Suprapubic skin (tissue), 4 donors: ENCODE measurements at regions not wholly inside any gene's neighbourhood (a gene's known extent, or its start where the extent isn't known, plus 50 kb on each side); places are given as distances from the start of the nearest gene placed in this dataset.

ENCODE experiments used
- DNase-seq, 2 donors: peaks; one replicate each; pipeline ENCODE4 v3.0.0-alpha.2; 2019; ENCODE audit warnings: low spot score in 2 of 2
- H3K27ac ChIP-seq: fragments of 200-600 bp; sonication (generic); one replicate; pipeline ENCODE4 v1.5.1; 2019
- H3K27me3 ChIP-seq: fragments of 200-600 bp; sonication (generic); one replicate; pipeline ENCODE4 v1.5.1; 2019
- H3K36me3 ChIP-seq: fragments of 200-600 bp; sonication (generic); one replicate; pipeline ENCODE4 v1.5.1; 2019
- H3K4me1 ChIP-seq: fragments of 200-600 bp; sonication (generic); one replicate; pipeline ENCODE4 v1.5.1; 2019
- H3K4me3 ChIP-seq: fragments of 200-600 bp; sonication (generic); one replicate; pipeline ENCODE4 v1.5.1; 2019; ENCODE audit warnings: mild to moderate bottlenecking
- H3K9me3 ChIP-seq: fragments of 200-600 bp; sonication (generic); one replicate; pipeline ENCODE4 v1.5.1; 2019
- EP300 ChIP-seq: sonication (generic); formaldehyde crosslinking; IDR thresholded peaks from one replicate; pipeline ENCODE4 v1.6.1; 2017; ENCODE audit warnings: antibody characterized with exemption
- POLR2A ChIP-seq, 2 donors: fragments of 450-650 bp; IDR thresholded peaks; one replicate each; pipeline ENCODE4 v1.6.1; 2017; ENCODE audit warnings: antibody characterized with exemption in 2 of 2, mild to moderate bottlenecking in 2 of 2, moderate library complexity in 2 of 2
- POLR2AphosphoS5 ChIP-seq, 3 donors: sonication (generic); formaldehyde crosslinking; IDR thresholded peaks; one replicate each; pipeline ENCODE4 v1.6.1; 2017; ENCODE audit warnings: antibody characterized with exemption in 3 of 3
- WGBS: methylation state at CpG from one replicate; pipeline ENCODE4 v1.1.5; 2018; 5-methylcytosine and 5-hydroxymethylcytosine counted together
- TF ChIP-seq, protein P1 (sequence below), 2 donors: fragments of 200-600 bp in 1 of 2; fragments of 450-650 bp in 1 of 2; sonication (generic) in 1 of 2; IDR thresholded peaks; one replicate each; pipeline ENCODE4 v1.5.1; 2016 to 2019; ENCODE audit warnings: antibody characterized with exemption in 2 of 2, mild to moderate bottlenecking in 1 of 2, moderate library complexity in 1 of 2

DNA sequence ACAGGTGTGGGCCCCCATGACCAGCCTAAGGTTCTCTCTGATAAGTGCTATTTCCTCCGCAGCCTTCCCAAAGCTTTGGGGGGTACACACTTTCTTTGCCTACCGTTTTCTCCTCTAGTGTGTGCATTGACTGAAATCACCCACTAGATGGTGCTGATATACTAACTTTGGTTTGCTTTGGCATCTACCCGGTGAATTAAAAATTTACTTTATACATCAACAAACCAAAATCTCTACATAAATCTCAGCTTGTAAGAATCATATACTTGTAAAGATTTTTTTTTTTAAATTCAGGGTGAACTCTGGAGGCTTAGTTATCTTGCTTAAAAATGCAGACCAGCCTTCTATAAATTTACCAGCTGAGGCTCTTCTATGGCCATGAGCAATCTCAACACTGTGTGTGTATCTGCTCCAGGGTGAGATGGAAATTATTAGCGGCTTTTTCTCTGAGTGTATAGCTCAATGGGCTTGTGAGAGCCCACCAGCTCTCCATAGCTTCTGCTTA is 475.7 kb upstream of the TNC start:
- TF ChIP-seq EP300: no peak
- TF ChIP-seq, protein P1, sequence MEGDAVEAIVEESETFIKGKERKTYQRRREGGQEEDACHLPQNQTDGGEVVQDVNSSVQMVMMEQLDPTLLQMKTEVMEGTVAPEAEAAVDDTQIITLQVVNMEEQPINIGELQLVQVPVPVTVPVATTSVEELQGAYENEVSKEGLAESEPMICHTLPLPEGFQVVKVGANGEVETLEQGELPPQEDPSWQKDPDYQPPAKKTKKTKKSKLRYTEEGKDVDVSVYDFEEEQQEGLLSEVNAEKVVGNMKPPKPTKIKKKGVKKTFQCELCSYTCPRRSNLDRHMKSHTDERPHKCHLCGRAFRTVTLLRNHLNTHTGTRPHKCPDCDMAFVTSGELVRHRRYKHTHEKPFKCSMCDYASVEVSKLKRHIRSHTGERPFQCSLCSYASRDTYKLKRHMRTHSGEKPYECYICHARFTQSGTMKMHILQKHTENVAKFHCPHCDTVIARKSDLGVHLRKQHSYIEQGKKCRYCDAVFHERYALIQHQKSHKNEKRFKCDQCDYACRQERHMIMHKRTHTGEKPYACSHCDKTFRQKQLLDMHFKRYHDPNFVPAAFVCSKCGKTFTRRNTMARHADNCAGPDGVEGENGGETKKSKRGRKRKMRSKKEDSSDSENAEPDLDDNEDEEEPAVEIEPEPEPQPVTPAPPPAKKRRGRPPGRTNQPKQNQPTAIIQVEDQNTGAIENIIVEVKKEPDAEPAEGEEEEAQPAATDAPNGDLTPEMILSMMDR (IDR thresholded peaks at IDR 0.05): peak; percentile 61 to 66
- Histone ChIP-seq H3K4me1 (peaks cover 19% of the 10 kb centered on the region), H3K9me3 (no peaks in the 10 kb centered on the region), H3K36me3 (no peaks in the 10 kb centered on the region), H3K27me3 (peaks cover 8% of the 10 kb centered on the region), H3K4me3 (no peak overlapping the region), H3K27ac (no peak overlapping the region)
- DNase-seq: no peak
- 5% methylated on average over 4 of the region's 4 CpGs for WGBS

DNA sequence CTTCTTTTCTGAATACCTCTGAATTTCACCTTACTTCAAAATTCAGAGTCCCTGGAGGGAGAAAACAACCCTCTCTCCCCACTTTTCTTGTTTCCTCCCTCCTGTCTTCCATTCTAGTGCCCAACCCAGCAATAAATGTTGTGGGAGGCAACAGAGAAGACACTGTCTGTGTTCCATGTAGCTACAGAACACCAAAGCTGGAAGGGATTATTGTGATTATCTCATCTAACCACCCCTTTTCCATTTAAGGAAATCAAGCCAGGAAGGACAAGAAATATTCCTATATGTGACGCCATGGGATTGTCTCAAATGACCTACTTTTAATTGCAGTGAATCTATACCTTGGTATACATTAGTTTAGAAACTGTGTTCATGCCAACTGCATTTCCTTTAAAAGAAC is 476.6 kb upstream of the TNC start:
- Histone ChIP-seq H3K4me1 (peaks cover 19% of the 10 kb centered on the region), H3K4me3 (no peak overlapping the region), H3K36me3 (no peaks in the 10 kb centered on the region), H3K27me3 (peaks cover 8% of the 10 kb centered on the region), H3K27ac (no peak overlapping the region), H3K9me3 (no peaks in the 10 kb centered on the region)
- DNase-seq: no peak
- no peak for TF ChIP-seq POLR2A (IDR thresholded peaks at IDR 0.05)
- no peak for TF ChIP-seq EP300
- TF ChIP-seq, protein P1 (IDR thresholded peaks at IDR 0.05): no peak
- TF ChIP-seq POLR2AphosphoS5 (IDR thresholded peaks at IDR 0.05): no peak
- 38% methylated on average over 1 of the region's 1 CpG for WGBS

DNA sequence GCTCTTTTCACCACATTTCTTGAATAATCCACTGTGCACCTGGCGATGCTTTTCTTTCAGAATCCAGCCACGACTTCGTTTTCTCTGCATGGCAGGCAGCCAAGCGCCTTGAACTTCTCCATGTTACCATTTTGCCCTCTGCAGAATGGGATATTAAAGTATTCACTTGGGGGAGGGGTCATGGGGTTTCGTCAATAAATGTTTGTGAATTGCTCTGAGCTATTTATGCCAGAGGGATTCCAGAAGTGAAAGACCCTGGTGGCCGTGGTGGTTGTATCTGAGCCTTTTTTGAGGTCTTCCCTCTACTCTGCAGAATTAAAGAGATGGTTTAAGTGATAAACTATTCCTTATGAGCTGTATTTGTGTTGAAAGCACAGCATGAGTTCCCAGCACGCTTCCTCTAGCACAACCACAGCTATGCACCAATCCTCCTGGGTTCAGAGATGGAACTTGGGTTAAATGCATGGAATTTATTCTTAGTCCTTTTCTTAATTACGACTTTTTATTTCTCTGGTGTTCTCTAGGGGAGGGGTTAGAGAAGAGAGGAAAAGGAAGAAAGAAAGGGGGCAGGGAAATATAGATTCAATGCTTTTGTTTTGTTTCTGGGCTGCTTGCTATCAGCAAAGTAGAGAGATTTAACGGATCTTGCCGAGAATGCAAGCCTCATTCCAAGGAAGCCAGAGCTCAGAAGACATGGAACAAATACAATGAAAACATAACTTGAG is 478.2 kb upstream of the TNC start:
- TF ChIP-seq EP300 (no peak), POLR2A (IDR thresholded peaks at IDR 0.05) (no peak)
- TF ChIP-seq, protein P1 (IDR thresholded peaks at IDR 0.05): no peak
- Histone ChIP-seq H3K36me3 (no peaks in the 10 kb centered on the region), H3K27ac (no peak overlapping the region), H3K4me3 (no peak overlapping the region), H3K9me3 (no peaks in the 10 kb centered on the region), H3K4me1 (peaks cover 14% of the 10 kb centered on the region), H3K27me3 (peaks cover 8% of the 10 kb centered on the region)
- WGBS: 42% methylated on average over 10 of the region's 10 CpGs
- no peak for DNase-seq

DNA sequence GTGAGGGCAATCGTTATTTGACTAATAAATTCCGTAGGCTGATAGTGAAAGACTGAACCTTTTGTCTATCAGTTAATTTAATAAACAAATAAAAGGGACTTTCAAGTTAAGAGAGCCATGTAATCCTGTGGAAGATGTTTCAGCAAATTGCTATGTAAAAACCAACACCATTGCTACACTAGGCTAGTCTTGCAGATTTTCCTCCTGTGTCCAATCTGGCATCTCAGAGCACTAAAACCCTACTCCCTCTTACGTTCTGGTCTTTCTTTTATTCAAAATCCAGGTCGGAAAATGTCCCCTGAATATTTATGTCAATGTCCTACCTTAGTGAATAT is 478.8 kb upstream of the TNC start:
- Histone ChIP-seq H3K27me3 (peaks cover 8% of the 10 kb centered on the region), H3K36me3 (no peaks in the 10 kb centered on the region), H3K9me3 (no peaks in the 10 kb centered on the region), H3K27ac (no peak overlapping the region), H3K4me3 (no peak overlapping the region), H3K4me1 (peaks cover 12% of the 10 kb centered on the region)
- TF ChIP-seq EP300 (no peak), POLR2AphosphoS5 (IDR thresholded peaks at IDR 0.05) (no peak), POLR2A (IDR thresholded peaks at IDR 0.05) (no peak)
- TF ChIP-seq, protein P1 (IDR thresholded peaks at IDR 0.05): no peak
- DNase-seq: no peak
- 49% methylated on average over 4 of the region's 4 CpGs for WGBS

DNA sequence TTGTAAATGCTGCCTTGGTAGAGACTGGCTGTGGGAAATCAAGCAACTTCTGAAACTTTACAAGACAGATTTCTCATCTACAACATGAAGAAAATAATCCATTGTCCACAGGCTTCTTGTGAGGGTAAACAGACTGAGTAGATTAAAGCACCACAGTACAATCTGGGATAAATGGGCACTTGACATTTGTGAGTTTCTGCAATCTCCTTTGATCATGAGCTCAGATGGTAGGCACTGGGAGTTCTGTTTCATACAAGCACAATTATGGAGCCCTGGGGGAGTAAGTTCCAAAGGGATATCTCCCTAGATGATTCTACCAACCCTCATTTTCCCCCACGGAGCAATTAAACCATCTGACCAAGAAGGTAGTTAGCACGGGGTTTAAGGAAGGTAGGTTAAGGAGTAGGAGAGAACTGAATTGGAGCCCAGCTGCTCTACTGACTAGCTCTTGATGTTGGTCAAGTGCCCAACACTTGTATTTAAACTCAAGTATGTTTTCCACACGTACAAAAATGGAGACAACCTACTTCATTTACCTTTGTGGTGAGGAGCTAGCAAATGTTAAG is 479.5 kb upstream of the TNC start:
- DNase-seq: no peak
- TF ChIP-seq, protein P1 (IDR thresholded peaks at IDR 0.05): no peak
- TF ChIP-seq EP300: no peak
- TF ChIP-seq POLR2A (IDR thresholded peaks at IDR 0.05): no peak
- no peak for TF ChIP-seq POLR2AphosphoS5 (IDR thresholded peaks at IDR 0.05)
- peaks cover 8% of the 10 kb centered on the region for H3K27me3 ChIP-seq
- H3K4me3 ChIP-seq: no peak overlapping the region
- no peaks in the 10 kb centered on the region for H3K36me3 ChIP-seq
- H3K4me1 ChIP-seq: peaks cover 8% of the 10 kb centered on the region
- no peaks in the 10 kb centered on the region for H3K9me3 ChIP-seq
- 78% methylated on average over 3 of the region's 3 CpGs for WGBS
- no peak overlapping the region for H3K27ac ChIP-seq
